ENCODE measurements at regions not wholly inside any gene's neighbourhood (a gene's known extent, or its start where the extent isn't known, plus 50 kb on each side); places are given as distances from the start of the nearest gene placed in this dataset.
A peak's percentile ranks its signal among the peaks of the same experiment; 100 is the strongest.

DNA sequence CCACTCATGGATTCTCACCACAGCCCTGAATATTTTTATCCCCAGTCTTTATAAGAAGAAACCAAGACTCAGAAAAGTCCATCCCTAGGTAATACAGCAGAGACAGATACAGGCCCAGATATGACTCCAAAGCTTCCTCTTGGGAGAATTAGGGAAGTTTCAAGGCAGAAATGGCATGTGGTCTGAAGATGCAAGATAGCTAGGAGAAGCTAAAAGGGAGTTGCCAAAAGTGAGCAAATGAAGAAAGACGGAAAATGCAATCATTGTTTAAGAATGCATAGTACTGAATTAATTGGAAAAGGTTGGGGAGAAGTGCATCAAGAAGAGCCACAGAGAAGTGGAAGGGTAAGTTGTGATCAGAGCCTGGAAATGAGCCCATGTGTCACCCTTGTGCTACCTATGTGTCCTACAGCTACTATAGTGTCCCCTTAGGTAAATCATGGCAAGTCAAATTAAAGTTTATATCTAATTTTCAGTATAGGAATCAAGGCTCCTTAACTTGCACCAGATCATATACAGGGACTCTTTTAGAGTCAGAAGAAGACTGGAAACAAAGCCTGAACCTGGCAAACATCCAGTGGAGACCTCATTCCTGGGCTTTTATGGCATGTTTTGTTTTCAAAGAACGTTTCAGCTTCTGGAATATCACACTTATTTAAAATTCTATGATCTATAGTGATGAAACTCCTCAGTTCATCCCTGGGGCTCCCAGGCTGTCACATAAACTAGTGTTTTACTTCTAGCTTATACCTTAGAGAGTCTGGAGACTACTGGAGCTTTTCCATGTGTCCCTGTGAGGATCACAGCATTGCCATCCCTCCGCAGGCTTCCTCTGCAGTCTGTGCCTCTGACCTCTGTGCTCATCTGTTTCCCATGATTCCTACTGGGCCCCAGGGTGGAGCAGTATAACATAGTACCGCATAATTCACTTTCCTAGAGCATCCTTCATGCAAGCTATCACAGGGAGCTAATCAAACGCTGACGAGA, 189.0 kb upstream of the CDKN3 start:
- intact Hi-C loops (cut with micrococcal nuclease): no loop called here
- Histone ChIP-seq H3K36me3 (replicated peaks in 1 of 2; ENCODE audit: control insufficient read depth in 1 of 2, insufficient read depth in 2 of 2, low read length in 2 of 2) (no peaks in the 10 kb centered on the region), H3K4me3 (replicated peaks in 1 of 3; ENCODE audit: low read depth in 2 of 3, low read length in 3 of 3) (no peak overlapping the region), H3K4me2 (replicated peaks; ENCODE audit: extremely low read depth, low read length, poor library complexity, severe bottlenecking) (no peak overlapping the region), H2AFZ (ENCODE audit: insufficient read depth, low read depth, low read length, poor library complexity, severe bottlenecking) (no peak overlapping the region), H4K20me1 (ENCODE audit: insufficient read depth, low read length) (no peaks in the 10 kb centered on the region), H3K9me3 (replicated peaks in 1 of 2; ENCODE audit: control insufficient read depth in 1 of 2, insufficient read depth in 1 of 2, low read length in 2 of 2) (no peaks in the 10 kb centered on the region), H3K4me1 (ENCODE audit: control insufficient read depth in 1 of 2, insufficient read depth in 2 of 2, low read length in 2 of 2) (no peaks in the 10 kb centered on the region), H3K9ac (ENCODE audit: insufficient read depth, low read length, poor library complexity, severe bottlenecking) (no peak overlapping the region), H3K27ac (ENCODE audit: low read depth in 1 of 2, low read length in 2 of 2) (no peak overlapping the region), H3K27me3 (ENCODE audit: control insufficient read depth in 2 of 2, insufficient read depth in 2 of 2, low read length in 2 of 2) (peaks cover 0 to 2% of the 10 kb centered on the region in 2 donors), H3K79me2 (ENCODE audit: insufficient read depth, low read length) (no peaks in the 10 kb centered on the region)
- peaks cover 0 to 9% (median 2%) of the 10 kb centered on the region in 7 donors for H3K9me3 Mint-ChIP-seq
- peaks cover 0 to 7% (median 2%) of the 10 kb centered on the region in 3 donors for H3K27me3 Mint-ChIP-seq (ENCODE audit: low read depth in 3 of 3)
- H3K36me3 Mint-ChIP-seq: no peaks in the 10 kb centered on the region
- no peak for TF ChIP-seq CTCF (IDR thresholded peaks at IDR 0.05)
- no peak overlapping the region for H3K4me3 Mint-ChIP-seq
- WGBS (ENCODE audit: insufficient coverage): 86% methylated on average over 2 of the region's 6 CpGs
- no peaks in the 10 kb centered on the region for H3K4me1 Mint-ChIP-seq
- no peak for DNase-seq
- peak overlapping the region in 1 of 7 donors; percentile 62 for H3K27ac Mint-ChIP-seq

- WGBS (ENCODE audit: insufficient coverage): 83% methylated on average over 1 of the region's 2 CpGs
- Histone ChIP-seq H3K27me3 (ENCODE audit: control insufficient read depth in 2 of 2, insufficient read depth in 2 of 2, low read length in 2 of 2) (peaks cover 0 to 2% of the 10 kb centered on the region in 2 donors), H3K9ac (ENCODE audit: insufficient read depth, low read length, poor library complexity, severe bottlenecking) (no peak overlapping the region), H3K79me2 (ENCODE audit: insufficient read depth, low read length) (no peaks in the 10 kb centered on the region), H3K9me3 (replicated peaks in 1 of 2; ENCODE audit: control insufficient read depth in 1 of 2, insufficient read depth in 1 of 2, low read length in 2 of 2) (no peaks in the 10 kb centered on the region), H3K4me2 (replicated peaks; ENCODE audit: extremely low read depth, low read length, poor library complexity, severe bottlenecking) (no peak overlapping the region), H3K4me1 (ENCODE audit: control insufficient read depth in 1 of 2, insufficient read depth in 2 of 2, low read length in 2 of 2) (no peaks in the 10 kb centered on the region), H2AFZ (ENCODE audit: insufficient read depth, low read depth, low read length, poor library complexity, severe bottlenecking) (no peak overlapping the region), H3K27ac (ENCODE audit: low read depth in 1 of 2, low read length in 2 of 2) (no peak overlapping the region), H3K4me3 (replicated peaks in 1 of 3; ENCODE audit: low read depth in 2 of 3, low read length in 3 of 3) (no peak overlapping the region), H4K20me1 (ENCODE audit: insufficient read depth, low read length) (no peaks in the 10 kb centered on the region), H3K36me3 (replicated peaks in 1 of 2; ENCODE audit: control insufficient read depth in 1 of 2, insufficient read depth in 2 of 2, low read length in 2 of 2) (no peaks in the 10 kb centered on the region)
- DNase-seq: no peak
- Mint-ChIP-seq H3K27ac (no peak overlapping the region), H3K27me3 (ENCODE audit: low read depth in 3 of 3) (peaks cover 0 to 7% (median 4%) of the 10 kb centered on the region in 3 donors), H3K4me3 (no peak overlapping the region), H3K4me1 (no peaks in the 10 kb centered on the region), H3K9me3 (peaks cover 0 to 6% (median 2%) of the 10 kb centered on the region in 7 donors), H3K36me3 (no peaks in the 10 kb centered on the region)
- intact Hi-C loops (cut with micrococcal nuclease): no loop called here
- TF ChIP-seq CTCF (IDR thresholded peaks at IDR 0.05): no peak
Observed at GRCh38 chr14:54208751-54209150, 188.1 kb upstream of the CDKN3 start.

Data from CD14-positive monocyte (primary cell).